Progenitor cell of endocrine pancreas (in vitro differentiated cells): ENCODE measurements at regions not wholly inside any gene's neighbourhood (a gene's known extent, or its start where the extent isn't known, plus 50 kb on each side); places are given as distances from the start of the nearest gene placed in this dataset.

Experiments used
- DNase-seq: peaks from one replicate; pipeline ENCODE4 v3.0.0; 2021; ENCODE audit warnings: low spot score; ENCODE audit not compliant: unreplicated experiment
- H3K27ac Mint-ChIP-seq: 2 replicates; pipeline ENCODE4 v1.8.0; 2021; ENCODE audit warnings: mild to moderate bottlenecking, moderate library complexity, mixed read lengths
- H3K27me3 Mint-ChIP-seq: 2 replicates; pipeline ENCODE4 v1.8.0; 2021; ENCODE audit warnings: mixed read lengths
- H3K36me3 Mint-ChIP-seq: 2 replicates; pipeline ENCODE4 v1.8.0; 2022; ENCODE audit warnings: mixed read lengths; ENCODE audit not compliant: insufficient read depth
- H3K4me1 Mint-ChIP-seq: 2 replicates; pipeline ENCODE4 v1.8.0; 2021; ENCODE audit warnings: low read depth, mixed read lengths
- H3K4me3 Mint-ChIP-seq: 2 replicates; pipeline ENCODE4 v1.8.0; 2021; ENCODE audit warnings: low read depth, mild to moderate bottlenecking, moderate library complexity, mixed read lengths
- H3K9me3 Mint-ChIP-seq: 2 replicates; pipeline ENCODE4 v1.8.0; 2021; ENCODE audit warnings: low read depth, mixed read lengths
- CTCF ChIP-seq: fragments of 200-600 bp; sonication (generic); IDR thresholded peaks from one replicate; pipeline ENCODE4 v1.5.0; 2021; ENCODE audit warnings: antibody characterized with exemption, mild to moderate bottlenecking; ENCODE audit not compliant: unreplicated experiment

DNA sequence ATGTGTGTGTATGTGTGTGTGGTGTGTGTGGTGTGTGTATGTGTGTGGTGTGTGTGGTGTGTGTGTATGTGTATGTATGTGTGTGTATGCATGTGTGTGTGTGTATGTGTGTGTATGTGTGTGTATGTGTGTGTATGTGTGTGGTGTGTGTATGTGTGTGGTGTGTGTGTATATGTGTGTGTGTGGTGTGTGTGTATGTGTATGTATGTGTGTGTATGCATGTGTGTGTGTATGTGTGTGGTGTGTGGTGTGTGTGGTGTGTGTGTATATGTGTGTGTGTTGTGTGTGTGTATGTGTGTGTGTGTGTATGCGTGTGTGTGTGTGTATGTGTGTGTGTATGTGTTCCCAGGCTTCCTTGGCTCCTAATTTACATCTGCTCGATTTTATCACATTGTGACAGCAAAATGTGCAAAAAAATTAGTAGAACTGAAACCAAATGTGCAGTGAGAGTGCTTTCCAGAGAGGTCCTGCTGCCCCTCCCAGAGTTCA lies 234.5 kb downstream of the BMP7 start:
- no peaks in the 10 kb centered on the region for H3K9me3 Mint-ChIP-seq
- no peaks in the 10 kb centered on the region for H3K36me3 Mint-ChIP-seq
- no peak for DNase-seq
- peaks cover 43% of the 10 kb centered on the region for H3K27me3 Mint-ChIP-seq
- TF ChIP-seq CTCF = no peak
- no peaks in the 10 kb centered on the region for H3K4me1 Mint-ChIP-seq
- H3K4me3 Mint-ChIP-seq = no peak overlapping the region
- H3K27ac Mint-ChIP-seq = no peak overlapping the region

DNA sequence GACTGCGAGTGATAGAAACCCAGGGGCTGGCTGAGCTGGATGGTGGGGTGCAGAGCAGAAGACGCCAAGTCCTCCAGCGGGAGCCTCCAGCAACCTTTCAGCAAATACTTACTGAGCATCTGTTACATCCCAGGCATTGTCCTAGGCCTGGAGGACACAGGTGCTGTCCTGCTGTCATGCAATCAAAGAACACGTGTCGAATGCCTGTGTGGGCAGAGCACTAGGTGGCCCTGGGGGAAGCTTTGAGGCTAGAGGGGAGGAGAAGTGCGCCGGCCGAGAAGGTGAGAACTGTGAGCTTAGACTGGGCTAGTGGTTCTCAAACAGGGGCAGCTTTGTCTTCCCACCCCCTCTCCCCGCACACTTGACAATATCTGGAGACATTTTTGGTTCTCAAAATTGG lies 233.6 kb downstream of the BMP7 start:
- no peaks in the 10 kb centered on the region for H3K9me3 Mint-ChIP-seq
- no peak for TF ChIP-seq CTCF
- H3K4me1 Mint-ChIP-seq = no peaks in the 10 kb centered on the region
- H3K27me3 Mint-ChIP-seq = peaks cover 43% of the 10 kb centered on the region
- H3K36me3 Mint-ChIP-seq = no peaks in the 10 kb centered on the region
- H3K4me3 Mint-ChIP-seq = no peak overlapping the region
- no peak for DNase-seq
- no peak overlapping the region for H3K27ac Mint-ChIP-seq

- Mint-ChIP-seq H3K27me3 (peaks cover 43% of the 10 kb centered on the region), H3K36me3 (no peaks in the 10 kb centered on the region), H3K9me3 (no peaks in the 10 kb centered on the region), H3K4me1 (no peaks in the 10 kb centered on the region), H3K4me3 (no peak overlapping the region), H3K27ac (no peak overlapping the region)
- no peak for TF ChIP-seq CTCF
- no peak for DNase-seq
These were observed 232.4 kb downstream of the BMP7 start for GRCh38 chr20:57034001-57034400.

GRCh38 chr20:57037689-57038088 lies 228.8 kb downstream of the BMP7 start:
- no peak for DNase-seq
- H3K36me3 Mint-ChIP-seq = no peaks in the 10 kb centered on the region
- H3K27me3 Mint-ChIP-seq = peaks cover 30% of the 10 kb centered on the region
- H3K4me1 Mint-ChIP-seq = no peaks in the 10 kb centered on the region
- no peak overlapping the region for H3K4me3 Mint-ChIP-seq
- no peaks in the 10 kb centered on the region for H3K9me3 Mint-ChIP-seq
- TF ChIP-seq CTCF = no peak
- H3K27ac Mint-ChIP-seq = no peak overlapping the region

- no peaks in the 10 kb centered on the region for H3K36me3 Mint-ChIP-seq
- no peak overlapping the region for H3K4me3 Mint-ChIP-seq
- no peak overlapping the region for H3K27ac Mint-ChIP-seq
- no peak for TF ChIP-seq CTCF
- peaks cover 24% of the 10 kb centered on the region for H3K27me3 Mint-ChIP-seq
- no peak for DNase-seq
- H3K9me3 Mint-ChIP-seq = no peaks in the 10 kb centered on the region
- no peaks in the 10 kb centered on the region for H3K4me1 Mint-ChIP-seq
These were observed 227.6 kb downstream of the BMP7 start for GRCh38 chr20:57038608-57039440.
